GM18511 (cell line): ENCODE measurements at regions not wholly inside any gene's neighbourhood (a gene's known extent, or its start where the extent isn't known, plus 50 kb on each side); places are given as distances from the start of the nearest gene placed in this dataset.

ENCODE experiments used
- ATAC-seq: cut with Tn5 transposase; IDR thresholded peaks from one replicate; pipeline ENCODE4 v1.9.1; 2021; ENCODE audit warnings: mild to moderate bottlenecking, moderate library complexity; ENCODE audit not compliant: unreplicated experiment

DNA sequence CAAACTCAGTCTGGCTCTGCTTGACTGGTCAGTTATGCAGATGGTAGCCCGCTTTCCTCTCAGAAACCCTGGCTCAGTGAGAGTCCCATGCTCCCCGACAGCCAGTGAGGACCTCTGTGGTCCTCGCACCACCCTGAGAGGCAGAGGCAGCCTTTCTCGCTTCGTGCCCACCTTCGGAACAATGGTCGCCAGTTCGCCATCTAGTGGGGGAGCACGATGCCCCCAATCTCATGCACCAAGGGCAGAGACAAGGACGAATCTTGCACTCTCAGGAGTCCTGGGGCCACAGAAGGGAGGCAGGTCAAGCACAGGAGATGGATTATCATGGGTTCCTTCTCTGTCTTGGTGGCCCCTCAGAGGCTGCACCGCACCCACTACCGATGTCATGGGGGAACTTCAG, 75.2 kb downstream of the RHCG start:
- ATAC-seq, result no peak

DNA sequence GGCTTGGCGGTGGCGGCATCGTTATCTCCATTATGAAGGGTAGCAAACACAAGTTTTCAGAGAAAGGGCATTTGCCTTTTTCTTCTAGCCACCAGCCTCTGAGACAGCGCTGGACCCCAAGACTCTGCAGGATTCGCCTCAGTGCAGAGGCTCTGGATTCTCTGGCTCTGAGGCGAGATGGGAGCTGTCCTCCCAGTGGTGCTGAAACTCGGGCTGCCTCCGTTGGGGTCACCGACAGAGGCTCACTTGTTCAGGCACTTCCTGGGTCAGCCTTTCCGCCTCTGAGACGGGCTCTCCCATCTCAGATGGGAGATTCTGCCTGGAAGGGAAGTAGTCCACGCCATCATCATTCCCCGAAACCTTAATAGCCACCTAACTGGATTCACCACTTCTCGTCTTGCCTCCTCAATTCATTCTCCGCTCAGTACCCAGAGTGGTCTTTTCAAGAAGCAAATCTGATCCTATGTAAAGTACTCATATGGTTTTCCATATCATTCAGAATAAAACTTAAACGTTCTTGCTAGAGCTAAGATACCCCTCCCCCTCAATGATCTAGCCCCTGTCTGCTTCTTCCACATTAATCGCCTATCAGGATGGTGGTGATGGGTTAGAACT, 76.9 kb downstream of the RHCG start:
- ATAC-seq, result no peak

DNA sequence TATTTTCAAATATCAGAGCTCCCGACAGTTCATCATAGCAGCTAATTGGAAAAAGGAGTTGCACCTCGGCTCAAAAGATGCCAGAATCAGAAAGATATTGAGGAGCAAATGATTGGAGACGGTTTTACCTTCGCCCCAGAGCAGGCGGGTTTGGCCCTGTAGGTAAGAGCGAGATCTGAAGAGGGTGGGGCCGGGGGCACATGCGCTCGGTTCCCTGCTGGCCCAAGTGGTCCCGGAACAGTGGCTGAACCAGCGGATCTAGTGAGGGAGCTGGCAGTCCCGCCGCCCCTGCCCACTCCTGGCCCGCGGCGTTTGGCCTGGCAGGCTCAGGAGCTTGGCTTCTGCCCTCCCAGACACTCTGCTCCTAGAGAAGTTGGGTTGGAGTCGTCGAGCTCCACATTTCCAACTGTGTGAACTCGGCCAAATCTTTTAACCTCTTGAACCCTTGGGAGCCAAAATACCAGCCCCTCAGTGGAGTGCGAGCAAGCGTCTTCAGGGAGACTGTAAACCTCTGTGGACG, 79.1 kb downstream of the RHCG start:
- no peak for ATAC-seq

DNA sequence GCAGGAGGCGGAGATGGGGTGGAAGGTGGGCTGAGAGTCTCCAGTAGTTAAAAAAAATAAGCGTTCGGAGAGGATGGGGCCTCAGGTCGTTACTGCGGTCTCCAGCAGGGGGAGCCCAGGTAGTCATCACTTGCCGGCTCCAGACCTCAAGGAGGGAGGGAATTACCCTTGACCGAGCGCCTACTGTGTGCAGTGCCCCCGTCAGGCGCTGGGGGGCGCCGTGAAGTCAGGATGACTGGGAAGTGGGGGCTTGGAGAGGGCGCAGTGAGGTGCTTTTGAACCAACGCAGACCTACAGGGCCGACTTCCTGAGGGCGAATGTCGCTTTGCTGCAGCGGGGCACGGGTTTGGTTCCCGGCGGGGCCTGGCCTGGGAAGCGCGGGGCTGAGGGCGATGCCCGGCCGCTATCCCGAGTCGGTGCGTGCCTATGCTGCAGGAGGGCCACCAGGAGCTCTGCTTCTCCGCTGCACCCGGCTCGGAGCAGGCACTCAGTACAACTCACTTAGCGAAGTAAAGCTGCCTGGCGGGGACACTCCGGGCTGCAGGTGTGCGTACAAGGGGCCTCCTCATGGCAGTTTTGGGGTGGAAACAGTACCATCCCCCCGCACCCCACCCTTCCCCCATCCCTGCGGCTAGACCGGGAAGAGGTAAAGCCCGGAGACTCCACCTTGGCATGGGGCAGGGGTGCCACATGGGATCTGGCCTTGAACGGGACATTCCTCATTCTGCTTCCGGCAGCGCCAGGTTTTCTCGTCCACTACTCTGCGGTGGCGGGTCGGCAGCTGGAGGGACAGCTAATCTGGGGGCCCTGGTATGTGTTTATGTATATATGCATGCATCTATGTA, 79.8 kb downstream of the RHCG start:
- peak; percentile 73 for ATAC-seq

DNA sequence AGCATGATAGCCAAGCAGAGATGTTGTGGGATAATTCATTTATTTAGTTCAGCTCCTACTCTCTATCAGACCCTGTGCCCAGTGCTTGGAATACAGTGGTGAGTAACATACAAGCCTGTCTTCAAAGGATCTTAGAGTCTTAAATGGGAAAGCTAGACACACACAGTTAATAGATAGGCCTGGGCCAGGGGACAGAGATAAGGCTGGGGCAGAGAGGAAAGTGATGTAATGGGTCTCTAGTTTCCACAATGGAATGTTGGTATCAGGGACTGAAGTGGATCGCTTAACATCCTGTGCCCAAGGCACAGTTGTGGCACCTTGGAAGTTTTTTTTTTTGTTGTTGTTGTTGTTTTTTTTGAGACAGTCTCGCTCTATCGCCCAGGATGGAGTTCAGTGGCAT, 79.9 kb upstream of the POLG start:
- no peak for ATAC-seq

DNA sequence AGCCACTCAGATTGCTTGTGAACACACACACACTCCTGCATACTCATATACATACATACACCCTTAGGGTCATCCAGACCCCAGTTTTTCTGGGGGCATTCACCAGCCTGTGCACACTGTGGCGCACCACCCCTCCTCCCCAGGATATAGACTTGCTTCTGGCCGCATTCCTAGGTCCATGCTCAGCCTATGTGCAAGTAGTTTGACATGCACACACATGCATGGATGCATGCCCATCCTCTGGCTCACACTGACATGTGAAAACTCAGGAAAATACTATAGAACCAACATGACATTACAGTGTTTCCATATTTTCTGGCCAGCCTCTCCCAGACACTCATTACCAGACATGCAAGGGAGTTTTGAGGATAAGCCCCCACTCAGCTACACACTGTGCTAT, 79.3 kb upstream of the POLG start:
- ATAC-seq, result no peak

DNA sequence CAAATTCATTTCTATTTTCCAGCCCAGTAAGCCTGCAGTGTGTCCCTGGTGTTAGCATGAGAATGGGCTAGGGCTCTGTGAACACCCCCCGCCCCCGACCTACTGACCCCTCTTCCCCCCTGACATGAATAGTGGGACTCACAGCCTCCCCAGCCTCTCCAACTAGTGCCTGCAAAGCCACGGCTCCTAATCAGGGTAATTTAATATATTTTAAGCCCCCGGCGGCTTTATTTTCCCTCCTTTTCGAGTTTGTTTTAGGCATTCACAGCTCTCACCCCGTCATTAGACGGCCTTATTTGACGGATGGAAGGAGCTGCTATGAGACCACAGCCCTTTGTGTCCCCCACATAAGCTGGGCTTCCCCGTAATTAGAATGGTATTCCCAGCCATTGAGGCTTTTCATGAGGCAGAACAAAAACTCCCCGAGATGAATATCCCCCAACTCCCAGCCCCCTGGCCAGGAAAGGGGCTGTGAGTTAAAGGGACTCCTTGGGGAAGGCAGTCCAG, 78.3 kb upstream of the POLG start:
- ATAC-seq, result no peak

DNA sequence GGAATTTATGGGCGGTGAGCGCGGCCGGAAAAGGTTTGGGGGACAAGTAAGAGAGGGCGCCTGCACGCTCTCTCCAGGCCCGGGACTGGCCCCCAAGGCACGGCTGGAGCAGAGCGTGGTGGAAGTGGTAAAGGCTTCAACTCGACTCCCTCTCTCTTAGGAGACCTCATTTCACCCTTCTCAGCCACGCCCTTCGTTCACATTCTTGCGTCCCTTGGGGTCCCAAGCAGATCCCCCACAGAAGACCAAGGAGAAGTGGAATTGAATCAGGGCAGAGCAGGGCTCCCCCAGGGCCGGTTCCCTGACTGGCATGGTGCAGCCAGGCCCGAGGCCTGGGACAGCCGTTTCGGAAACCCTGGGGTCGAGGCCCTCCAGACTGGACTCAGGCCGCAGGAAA, 75.4 kb upstream of the POLG start:
- no peak for ATAC-seq

DNA sequence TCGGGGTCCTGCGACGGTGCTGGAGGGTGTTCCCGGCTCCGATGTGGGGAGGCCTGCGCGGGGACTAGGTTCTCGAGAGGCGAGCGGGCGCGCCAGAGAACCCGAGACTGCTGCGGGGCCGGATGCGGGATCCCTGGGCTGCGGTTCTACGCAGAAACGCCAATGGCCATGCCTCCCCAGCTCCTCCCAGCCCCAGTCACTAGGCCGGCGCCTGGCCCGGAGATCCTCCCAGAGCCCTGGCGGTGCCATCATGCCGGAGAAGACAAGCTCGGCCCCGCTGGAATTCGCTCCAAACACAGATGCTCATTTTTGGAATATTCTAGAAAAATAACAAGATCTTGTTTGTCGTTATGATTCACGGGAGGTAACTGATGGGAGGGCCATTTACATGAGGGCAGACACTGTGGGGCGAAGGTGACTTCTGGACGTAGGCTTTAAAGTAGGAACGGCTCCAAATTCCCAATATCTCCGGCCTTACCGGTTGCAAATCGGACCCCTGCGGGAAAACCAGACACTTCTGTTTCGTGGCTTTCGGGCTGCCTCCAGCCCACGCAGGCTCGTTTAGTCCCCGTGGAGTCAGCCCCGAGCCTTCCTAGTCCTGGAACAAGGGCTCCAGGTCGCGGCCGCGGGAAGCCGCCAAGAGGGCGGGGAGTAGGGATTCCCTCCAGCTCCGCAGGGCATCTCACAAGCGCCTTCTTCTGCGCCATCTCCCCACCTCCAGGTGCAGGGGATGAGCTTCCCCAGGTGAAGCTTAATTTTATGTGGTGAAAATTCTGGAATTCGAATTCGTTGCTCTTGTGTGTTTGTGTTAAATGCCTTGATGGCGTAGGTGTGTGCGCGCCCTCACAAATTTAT, 74.8 kb upstream of the POLG start:
- no peak for ATAC-seq

DNA sequence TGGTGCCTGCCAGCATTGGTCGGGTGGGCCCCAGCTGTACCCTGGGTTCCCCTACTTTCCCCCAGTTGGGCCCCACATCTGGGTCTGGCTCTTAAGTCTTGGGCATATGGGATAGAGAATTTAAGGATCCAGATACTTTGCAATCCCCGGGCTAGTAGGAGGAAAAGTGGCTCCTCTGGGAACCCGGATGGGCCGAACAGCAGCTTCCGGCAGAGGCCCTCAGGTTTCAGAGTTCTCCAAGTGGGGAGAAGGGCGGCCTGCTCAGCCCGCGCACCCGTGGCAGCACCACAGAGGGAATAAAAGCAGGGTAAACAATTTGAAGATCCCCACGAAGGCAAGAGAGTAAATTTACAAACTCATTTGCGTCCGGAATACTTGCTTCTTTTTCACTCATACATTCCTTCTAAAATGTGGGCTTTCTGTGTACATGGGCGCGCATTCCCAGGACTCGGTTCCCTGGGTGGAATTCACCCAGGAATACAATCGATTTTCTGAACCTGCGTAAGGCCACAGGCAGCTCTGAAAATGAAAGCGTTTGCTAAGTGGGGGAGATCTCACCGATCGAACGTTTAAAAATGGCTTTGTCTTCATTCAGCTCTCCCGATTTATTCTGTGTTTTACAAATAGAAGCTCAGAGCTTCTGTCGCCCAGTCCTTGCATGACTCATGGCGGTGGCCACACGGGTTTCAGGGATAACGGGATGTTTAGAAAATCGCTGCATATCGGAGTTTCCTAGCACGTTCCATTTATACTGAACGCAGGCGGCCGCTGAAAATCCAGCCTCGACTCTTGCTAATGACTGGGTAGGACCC, 74.0 kb upstream of the POLG start:
- ATAC-seq, result no peak

DNA sequence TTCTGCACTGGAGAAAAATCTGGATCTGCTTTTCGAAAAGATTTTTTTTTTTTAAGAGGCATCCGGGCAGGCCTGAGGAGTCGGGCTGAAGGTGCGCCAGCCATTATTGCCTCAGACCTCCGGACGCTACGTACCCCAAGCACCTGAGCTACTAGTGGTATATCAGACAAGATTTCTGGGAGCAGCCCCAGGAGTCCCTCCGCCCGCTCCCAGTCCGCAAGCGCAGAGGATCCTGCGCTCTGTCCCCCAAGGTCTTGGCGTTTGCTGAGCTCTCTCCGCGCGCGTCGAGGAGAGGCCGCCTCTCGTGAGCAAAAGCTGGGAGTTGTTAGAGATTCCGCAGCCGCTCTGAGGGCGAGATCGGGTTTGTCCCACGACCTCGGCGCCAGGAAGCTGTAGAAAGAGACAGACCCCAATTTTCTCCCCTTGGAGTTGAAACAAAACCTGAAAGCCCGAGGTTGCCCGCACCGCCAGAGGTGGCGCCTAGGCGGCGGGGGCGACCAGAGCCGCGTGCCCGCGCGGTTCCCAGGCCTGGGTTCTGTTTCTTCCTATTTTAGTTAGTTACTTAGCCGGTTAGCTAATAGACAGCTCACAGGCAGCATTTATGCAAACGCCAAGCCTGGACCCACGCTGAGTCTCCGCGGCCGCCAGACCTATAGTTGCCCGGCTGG, 72.5 kb upstream of the POLG start:
- no peak for ATAC-seq

DNA sequence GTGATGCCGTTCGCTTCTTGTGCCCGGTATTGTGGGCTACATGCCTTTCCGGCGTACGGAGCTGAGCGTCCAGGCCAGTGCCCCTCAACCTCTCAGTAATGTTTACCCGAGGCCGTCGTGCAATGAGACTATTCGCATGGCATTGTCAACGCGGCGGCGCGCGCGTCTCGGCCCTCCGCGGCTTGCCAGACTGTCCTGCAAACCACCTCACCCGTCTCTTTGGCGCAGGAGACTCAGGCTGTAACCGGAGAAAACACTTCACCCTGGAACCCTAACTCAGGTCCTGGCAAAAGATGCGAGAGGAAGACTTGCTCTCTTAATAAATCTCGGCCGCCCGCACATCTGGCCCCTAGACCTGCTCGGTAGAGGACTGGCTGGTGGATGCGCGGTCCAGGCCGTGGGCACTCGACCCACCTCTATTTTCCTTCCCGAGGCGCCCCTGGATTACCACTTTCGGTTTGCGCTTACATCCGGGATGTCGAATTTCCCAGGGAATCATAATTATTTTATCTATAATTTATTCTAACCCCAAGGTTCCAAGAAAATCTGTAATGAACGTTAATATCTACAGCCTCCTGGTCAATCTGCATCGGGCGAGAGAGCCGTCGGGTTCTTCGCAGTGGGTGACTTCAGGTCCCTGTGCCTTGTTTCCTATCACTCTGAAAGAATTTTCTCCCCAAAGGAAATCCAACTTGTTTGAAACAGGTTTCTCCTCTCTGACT, 71.8 kb upstream of the POLG start:
- no peak for ATAC-seq

DNA sequence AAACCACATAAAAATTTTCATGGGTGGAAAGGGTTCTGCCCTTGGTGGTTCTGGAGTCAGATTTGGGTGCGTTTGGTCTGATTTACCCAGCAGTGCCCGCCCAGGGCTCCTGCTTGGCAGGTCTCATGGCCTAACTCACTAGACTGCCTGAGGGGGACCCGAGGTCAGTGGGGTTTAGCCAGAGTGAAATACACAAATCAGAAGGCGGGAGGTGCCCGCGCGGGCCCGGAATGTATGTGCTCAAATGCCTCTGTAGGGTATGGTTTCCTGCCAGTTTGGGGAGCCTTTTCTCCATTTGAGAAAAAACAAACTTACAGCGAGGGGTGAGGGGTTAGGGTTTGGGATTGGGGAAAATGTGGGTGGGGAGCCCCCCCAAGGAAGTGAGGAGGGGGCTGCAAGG, 70.9 kb upstream of the POLG start:
- no peak for ATAC-seq

DNA sequence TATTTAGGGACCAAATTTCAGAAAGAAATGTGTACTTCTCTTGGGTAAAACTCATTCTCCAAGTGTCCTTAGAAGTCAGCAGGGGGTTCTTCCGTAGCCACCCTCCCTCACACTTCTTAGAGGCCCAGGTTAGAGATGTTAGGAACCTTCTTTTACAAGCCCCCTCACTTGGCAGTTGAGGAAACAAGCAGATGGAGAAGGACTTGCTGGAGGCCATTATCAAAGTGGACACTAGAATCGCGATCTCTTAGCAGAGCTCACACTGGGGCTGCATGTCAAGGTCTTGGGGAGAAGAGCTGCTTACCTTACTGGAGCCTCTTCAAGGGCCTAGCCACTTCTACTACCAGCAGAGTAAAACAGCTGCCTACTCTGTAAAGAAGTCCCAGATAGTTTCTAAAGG, 69.4 kb upstream of the POLG start:
- no peak for ATAC-seq

DNA sequence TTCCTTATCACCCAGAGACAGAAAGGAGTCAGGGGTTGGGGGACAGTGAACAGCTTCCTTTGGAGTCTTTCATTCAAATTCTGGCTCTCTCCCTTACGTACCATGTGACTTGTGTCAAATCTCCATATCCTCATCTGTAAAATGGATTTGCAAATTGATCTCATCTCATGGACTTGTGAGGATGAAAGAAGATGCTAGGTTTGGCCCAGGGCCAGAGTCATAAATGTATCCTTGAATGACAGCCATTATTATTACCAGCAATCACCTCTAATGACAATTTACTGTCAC, 67.8 kb upstream of the POLG start:
- no peak for ATAC-seq

DNA sequence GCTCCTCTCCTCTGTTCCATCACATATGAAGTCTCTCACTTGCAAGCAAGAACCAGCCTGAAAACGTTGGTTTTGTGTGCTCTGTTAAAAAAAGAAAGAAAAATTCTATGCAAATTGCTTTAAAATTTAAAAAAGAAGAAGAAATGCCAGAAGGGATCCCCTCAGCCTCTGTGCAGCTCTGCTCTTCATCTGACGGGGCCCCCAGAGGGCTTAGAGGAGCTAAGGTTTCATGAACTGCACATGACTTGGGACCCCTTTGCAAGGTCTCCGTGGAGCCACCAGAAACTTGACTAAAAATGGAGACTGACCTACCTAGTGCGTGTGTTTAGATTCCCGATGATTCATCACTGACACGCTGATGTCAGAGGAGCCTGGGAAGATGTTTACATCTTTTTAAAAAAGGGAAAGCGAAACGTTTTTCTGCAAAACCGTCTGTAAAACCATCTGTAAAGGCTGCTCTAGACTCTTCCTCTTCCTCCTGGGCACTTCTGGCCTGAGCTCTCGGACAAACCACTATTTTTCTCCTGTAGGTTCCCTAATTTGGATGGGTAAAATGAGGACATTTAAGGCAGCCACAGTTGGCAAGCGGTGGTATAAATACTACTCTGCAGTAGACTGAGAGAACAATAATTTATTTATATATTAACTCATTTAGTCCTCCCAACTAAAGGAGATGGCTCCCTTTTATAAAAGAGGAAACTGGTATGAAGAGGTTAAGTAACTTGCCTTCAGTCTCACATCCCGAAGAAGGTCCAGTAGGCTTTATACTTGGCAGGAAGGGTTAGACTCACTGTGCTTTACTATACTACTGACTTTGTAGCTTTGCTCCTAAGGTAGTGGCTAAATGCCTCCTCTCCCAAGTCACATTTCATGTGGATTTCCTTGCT, 67.2 kb upstream of the POLG start:
- ATAC-seq, result no peak

DNA sequence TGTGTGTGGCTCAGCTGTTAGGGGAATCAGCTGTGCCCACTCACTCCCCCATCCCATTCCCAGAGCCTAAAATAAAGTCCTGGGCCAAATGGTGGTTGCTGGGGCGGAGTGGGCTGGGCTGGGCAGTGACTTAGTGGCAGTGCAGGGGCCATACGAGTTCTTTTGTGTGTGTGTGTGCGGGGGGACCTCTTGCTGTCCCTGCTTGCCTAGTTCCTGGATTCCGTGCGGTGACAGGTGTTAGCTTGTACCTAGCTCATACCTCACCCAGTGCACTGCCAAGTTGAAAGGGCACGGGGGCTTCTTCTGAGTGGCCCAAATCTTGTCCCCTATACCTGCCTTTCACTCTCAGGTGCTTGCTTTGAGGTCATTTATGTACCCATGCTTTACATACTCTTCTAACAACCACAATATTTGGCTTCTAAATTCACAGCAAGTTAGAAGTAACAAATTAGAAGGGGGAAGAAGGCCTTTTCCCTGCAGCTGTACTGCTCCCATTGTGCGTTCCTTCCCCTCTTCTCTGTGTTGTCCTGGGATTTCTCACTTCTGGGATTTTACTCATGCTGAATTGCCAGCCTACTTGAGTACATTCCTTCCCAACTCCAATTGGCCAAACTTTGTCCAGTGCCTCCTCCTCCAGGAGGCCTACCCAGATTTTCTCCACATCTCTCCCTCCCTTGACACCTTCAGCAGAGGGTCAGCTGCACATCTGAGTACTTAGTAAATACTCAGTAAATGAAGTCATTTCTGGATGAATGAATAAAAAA, 66.3 kb upstream of the POLG start:
- ATAC-seq, result no peak
